CD14-positive monocyte (primary cell): ENCODE measurements at regions not wholly inside any gene's neighbourhood (a gene's known extent, or its start where the extent isn't known, plus 50 kb on each side); places are given as distances from the start of the nearest gene placed in this dataset.

Source experiments
- DNase-seq, 3 donors: peaks; one replicate each; pipeline ENCODE4 v3.0.0-alpha.2; 2011 to 2022
- H2AFZ ChIP-seq: 2 replicates; pipeline ENCODE4 v1.6.0; 2012; ENCODE audit warnings: mild to moderate bottlenecking, low read depth, low read length, inconsistent platforms; ENCODE audit not compliant: insufficient read depth, poor library complexity, severe bottlenecking
- H3K27ac ChIP-seq, 2 donors: 1 replicate in 1 of 2; 2 replicates in 1 of 2; pipeline ENCODE4 v1.5.1; 2012 to 2013; ENCODE audit warnings: low read length in 2 of 2, control low read depth in 1 of 2, inconsistent platforms in 1 of 2, low read depth in 1 of 2, mild to moderate bottlenecking in 1 of 2
- H3K27me3 ChIP-seq, 2 donors: one replicate each; pipeline versions ENCODE4 v1.6.0 to v1.6.1; 2011 to 2013; ENCODE audit warnings: low read length in 2 of 2; ENCODE audit not compliant: control insufficient read depth in 2 of 2, insufficient read depth in 2 of 2
- H3K36me3 ChIP-seq, 2 donors: replicated peaks in 1 of 2; 1 replicate in 1 of 2; 2 replicates in 1 of 2; pipeline versions ENCODE4 v1.5.1 to v1.6.1; 2012 to 2013; ENCODE audit warnings: low read length in 2 of 2, control low read depth in 1 of 2, inconsistent platforms in 1 of 2, mild to moderate bottlenecking in 1 of 2; ENCODE audit not compliant: insufficient read depth in 2 of 2, control insufficient read depth in 1 of 2
- H3K4me1 ChIP-seq, 2 donors: 1 replicate in 1 of 2; 2 replicates in 1 of 2; pipeline versions ENCODE4 v1.5.1 to v1.6.1; 2012 to 2013; ENCODE audit warnings: low read length in 2 of 2, control low read depth in 1 of 2, inconsistent platforms in 1 of 2, mild to moderate bottlenecking in 1 of 2, moderate library complexity in 1 of 2; ENCODE audit not compliant: insufficient read depth in 2 of 2, control insufficient read depth in 1 of 2
- H3K4me2 ChIP-seq: replicated peaks from 2 replicates; pipeline ENCODE3; 2012; ENCODE audit warnings: low read length, moderate library complexity, mild to moderate bottlenecking; ENCODE audit not compliant: poor library complexity, severe bottlenecking; ENCODE audit errors: extremely low read depth
- H3K4me3 ChIP-seq, 3 experiments: fragments of 200-600 bp in 1 of 3; sonication (generic) in 1 of 3; replicated peaks in 1 of 3; 1 replicate in 2 of 3; 2 replicates in 1 of 3; pipeline ENCODE4 v1.5.1; 2011 to 2013; ENCODE audit warnings: low read length in 3 of 3, mild to moderate bottlenecking in 3 of 3, control low read depth in 2 of 3, low read depth in 2 of 3, inconsistent platforms in 1 of 3, moderate library complexity in 1 of 3
- H3K79me2 ChIP-seq: 2 replicates; pipeline ENCODE4 v1.6.0; 2012; ENCODE audit warnings: mild to moderate bottlenecking, control low read depth, inconsistent platforms, low read length, moderate library complexity; ENCODE audit not compliant: insufficient read depth
- H3K9ac ChIP-seq: 2 replicates; pipeline ENCODE4 v1.6.0; 2017; ENCODE audit warnings: low read length, mild to moderate bottlenecking; ENCODE audit not compliant: insufficient read depth, poor library complexity, severe bottlenecking
- H3K9me3 ChIP-seq, 2 donors: replicated peaks in 1 of 2; 1 replicate in 1 of 2; 2 replicates in 1 of 2; pipeline versions ENCODE4 v1.5.1 to v1.6.1; 2012 to 2013; ENCODE audit warnings: low read length in 2 of 2, control low read depth in 1 of 2; ENCODE audit not compliant: control insufficient read depth in 1 of 2, insufficient read depth in 1 of 2
- H4K20me1 ChIP-seq: 2 replicates; pipeline ENCODE4 v1.6.0; 2012; ENCODE audit warnings: mild to moderate bottlenecking, low read length, control low read depth, moderate library complexity; ENCODE audit not compliant: insufficient read depth
- H3K27ac Mint-ChIP-seq, 7 donors: one replicate each; pipeline ENCODE4 v1.8.0; 2020; ENCODE audit warnings: mild to moderate bottlenecking in 7 of 7, mixed read lengths in 7 of 7, moderate library complexity in 6 of 7, inconsistent platforms in 2 of 7
- H3K27me3 Mint-ChIP-seq, 3 donors: one replicate each; pipeline ENCODE4 v1.8.0; 2021 to 2022; ENCODE audit warnings: low read depth in 3 of 3, mild to moderate bottlenecking in 3 of 3, mixed read lengths in 3 of 3, moderate library complexity in 3 of 3, inconsistent platforms in 1 of 3
- H3K36me3 Mint-ChIP-seq, 2 donors: one replicate each; pipeline ENCODE4 v1.8.0; 2020; ENCODE audit warnings: mixed read lengths in 2 of 2, inconsistent platforms in 1 of 2, mild to moderate bottlenecking in 1 of 2
- H3K4me1 Mint-ChIP-seq: one replicate; pipeline ENCODE4 v1.8.0; 2020; ENCODE audit warnings: mild to moderate bottlenecking, mixed read lengths
- H3K4me3 Mint-ChIP-seq, 2 donors: one replicate each; pipeline ENCODE4 v1.8.0; 2020; ENCODE audit warnings: mild to moderate bottlenecking in 2 of 2, mixed read lengths in 2 of 2, moderate library complexity in 1 of 2
- H3K9me3 Mint-ChIP-seq, 7 donors: one replicate each; pipeline ENCODE4 v1.8.0; 2020 to 2022; ENCODE audit warnings: mixed read lengths in 7 of 7, mild to moderate bottlenecking in 6 of 7, moderate library complexity in 6 of 7, inconsistent platforms in 2 of 7
- CTCF ChIP-seq: fragments of 200-600 bp; IDR thresholded peaks from one replicate; pipeline ENCODE4 v1.8.0; 2022; ENCODE audit warnings: antibody characterized with exemption, mild to moderate bottlenecking
- WGBS: methylation state at CpG from one replicate; pipeline ENCODE4 v1.1.5; 2013; ENCODE audit warnings: missing lambda C conversion rate; ENCODE audit not compliant: insufficient coverage; 5-methylcytosine and 5-hydroxymethylcytosine counted together
- intact Hi-C, 2 donors: fragments of 100-400 bp; cut with micrococcal nuclease; formaldehyde crosslinking; loops; one replicate each; pipeline versions ENCODE4 v1.15.0 to v1.15.1; 2023

GRCh38 chr16:51666821-51667220, 515.8 kb upstream of the SALL1 start:
- no peak overlapping the region for H3K4me3 Mint-ChIP-seq
- H2AFZ ChIP-seq = no peak overlapping the region
- H4K20me1 ChIP-seq = no peaks in the 10 kb centered on the region
- H3K27ac Mint-ChIP-seq = no peak overlapping the region
- no peak overlapping the region for H3K27ac ChIP-seq
- H3K4me2 ChIP-seq = no peak overlapping the region
- intact Hi-C loops = no loop called here
- TF ChIP-seq CTCF = no peak
- H3K36me3 ChIP-seq = no peaks in the 10 kb centered on the region
- H3K79me2 ChIP-seq = no peaks in the 10 kb centered on the region
- H3K4me1 ChIP-seq = no peaks in the 10 kb centered on the region
- no peaks in the 10 kb centered on the region for H3K27me3 ChIP-seq
- DNase-seq = no peak
- no peaks in the 10 kb centered on the region for H3K4me1 Mint-ChIP-seq
- peaks cover 0 to 2% (median 0%) of the 10 kb centered on the region in 3 donors for H3K27me3 Mint-ChIP-seq
- peaks cover 0 to 6% (median 2%) of the 10 kb centered on the region in 7 donors for H3K9me3 Mint-ChIP-seq
- H3K36me3 Mint-ChIP-seq = no peaks in the 10 kb centered on the region
- H3K9ac ChIP-seq = no peak overlapping the region
- no peak overlapping the region for H3K4me3 ChIP-seq
- WGBS = 47% methylated on average over 4 of the region's 6 CpGs
- peaks cover 0 to 6% of the 10 kb centered on the region in 2 donors for H3K9me3 ChIP-seq

- no peak overlapping the region for H2AFZ ChIP-seq
- H3K79me2 ChIP-seq = no peaks in the 10 kb centered on the region
- no peaks in the 10 kb centered on the region for H4K20me1 ChIP-seq
- no peaks in the 10 kb centered on the region for H3K4me1 Mint-ChIP-seq
- TF ChIP-seq CTCF = no peak
- DNase-seq = no peak
- H3K4me3 Mint-ChIP-seq = no peak overlapping the region
- H3K9me3 Mint-ChIP-seq = peaks cover 0 to 5% (median 2%) of the 10 kb centered on the region in 7 donors
- no peaks in the 10 kb centered on the region for H3K36me3 Mint-ChIP-seq
- peaks cover 0 to 2% (median 0%) of the 10 kb centered on the region in 3 donors for H3K27me3 Mint-ChIP-seq
- H3K9me3 ChIP-seq = peaks cover 0 to 6% of the 10 kb centered on the region in 2 donors
- H3K27ac Mint-ChIP-seq = no peak overlapping the region
- WGBS = 46% methylated on average over 3 of the region's 6 CpGs
- no peaks in the 10 kb centered on the region for H3K4me1 ChIP-seq
- no peak overlapping the region for H3K9ac ChIP-seq
- intact Hi-C loops = no loop called here
- H3K4me3 ChIP-seq = no peak overlapping the region
- H3K36me3 ChIP-seq = no peaks in the 10 kb centered on the region
- H3K27ac ChIP-seq = no peak overlapping the region
- no peak overlapping the region for H3K4me2 ChIP-seq
- no peaks in the 10 kb centered on the region for H3K27me3 ChIP-seq
Observed at GRCh38 chr16:51666074-51666473, 515.0 kb upstream of the SALL1 start.
